T-helper 1 cell (primary cell): ENCODE measurements at regions not wholly inside any gene's neighbourhood (a gene's known extent, or its start where the extent isn't known, plus 50 kb on each side); places are given as distances from the start of the nearest gene placed in this dataset.

ENCODE experiments used
- DNase-seq, 5 donors: peaks; one replicate each; pipeline ENCODE4 v3.0.0-alpha.2; 2012 to 2020

- DNase-seq, result no peak
Measured at GRCh38 chr16:80418517-80419355, 122.1 kb upstream of the DYNLRB2 start.

- DNase-seq, result no peak
Measured at GRCh38 chr16:80417706-80418271, 123.0 kb upstream of the DYNLRB2 start.

- DNase-seq, result no peak
Measured at GRCh38 chr16:80408014-80408413, 132.8 kb upstream of the DYNLRB2 start.

DNA sequence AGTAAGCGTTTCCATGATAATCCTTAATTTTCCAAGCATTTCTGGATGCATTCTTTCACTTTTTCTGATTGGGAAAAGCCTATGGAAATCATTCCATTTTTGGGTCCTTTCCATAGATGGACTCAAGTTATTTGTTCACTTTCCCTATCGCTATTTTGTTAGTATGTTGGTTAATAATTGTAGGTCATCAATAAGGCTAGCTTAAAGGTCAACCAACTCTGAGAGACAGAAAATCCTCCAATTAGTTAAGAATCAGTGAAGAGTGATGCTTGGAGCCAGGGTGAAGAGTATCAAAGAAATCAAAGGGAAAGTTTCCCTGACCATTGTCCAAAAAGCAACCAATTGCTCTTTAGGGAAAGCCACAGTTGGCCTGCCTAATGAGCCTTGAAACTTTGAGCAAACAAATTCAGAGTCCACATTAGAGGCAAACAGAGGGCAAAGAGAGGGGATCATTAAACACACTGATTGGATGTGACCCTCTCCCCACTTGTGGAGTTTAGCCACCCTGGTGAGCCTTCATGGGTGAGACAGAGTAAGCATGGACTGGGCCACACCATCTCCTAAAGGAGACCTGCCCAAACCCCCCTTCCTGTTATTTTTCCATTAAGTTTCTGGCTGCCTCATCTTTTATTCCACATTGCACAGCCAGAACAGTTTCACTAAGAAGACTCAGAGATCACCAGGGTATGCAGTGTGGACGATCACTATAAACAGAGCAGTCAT lies 133.4 kb upstream of the DYNLRB2 start:
- no peak for DNase-seq

DNA sequence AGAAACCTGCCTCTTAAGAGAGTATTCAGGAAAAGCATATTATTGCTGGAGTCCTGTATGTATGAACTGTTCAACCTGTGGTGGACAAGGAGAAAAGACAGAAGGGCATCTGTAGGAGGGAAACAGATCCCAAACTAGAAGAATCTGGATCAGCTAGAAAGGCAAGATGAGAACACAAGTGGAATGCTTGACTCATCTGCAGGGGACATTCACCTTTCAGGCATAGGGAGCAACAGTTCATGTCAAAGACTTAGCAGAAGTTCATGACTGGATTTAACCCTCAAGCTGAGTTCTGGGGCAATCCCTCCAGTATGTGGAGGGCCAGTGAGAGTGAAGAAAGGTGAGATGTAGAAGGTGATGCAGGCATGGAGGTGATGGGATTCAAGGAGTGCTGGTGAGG lies 135.9 kb upstream of the DYNLRB2 start:
- DNase-seq, result no peak

DNA sequence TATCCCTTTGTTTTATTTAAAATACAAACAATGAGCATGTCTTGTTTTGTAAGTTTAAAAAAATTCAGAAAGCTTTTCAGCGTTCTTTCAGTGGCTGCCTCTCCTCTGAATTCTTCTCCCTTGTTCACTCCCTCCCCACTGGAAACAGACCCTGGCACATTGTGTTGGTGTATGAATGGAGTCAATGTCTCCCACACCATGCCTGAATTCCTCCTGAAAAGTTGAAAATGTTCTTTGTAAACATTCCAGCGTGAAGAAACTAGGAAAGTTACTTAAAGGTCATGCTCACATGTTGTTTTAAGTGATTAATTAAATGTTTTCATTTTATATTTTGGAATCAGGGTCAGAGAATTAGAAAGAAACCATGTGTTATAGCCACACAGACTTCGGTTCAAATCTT lies 136.9 kb upstream of the DYNLRB2 start:
- no peak for DNase-seq

DNA sequence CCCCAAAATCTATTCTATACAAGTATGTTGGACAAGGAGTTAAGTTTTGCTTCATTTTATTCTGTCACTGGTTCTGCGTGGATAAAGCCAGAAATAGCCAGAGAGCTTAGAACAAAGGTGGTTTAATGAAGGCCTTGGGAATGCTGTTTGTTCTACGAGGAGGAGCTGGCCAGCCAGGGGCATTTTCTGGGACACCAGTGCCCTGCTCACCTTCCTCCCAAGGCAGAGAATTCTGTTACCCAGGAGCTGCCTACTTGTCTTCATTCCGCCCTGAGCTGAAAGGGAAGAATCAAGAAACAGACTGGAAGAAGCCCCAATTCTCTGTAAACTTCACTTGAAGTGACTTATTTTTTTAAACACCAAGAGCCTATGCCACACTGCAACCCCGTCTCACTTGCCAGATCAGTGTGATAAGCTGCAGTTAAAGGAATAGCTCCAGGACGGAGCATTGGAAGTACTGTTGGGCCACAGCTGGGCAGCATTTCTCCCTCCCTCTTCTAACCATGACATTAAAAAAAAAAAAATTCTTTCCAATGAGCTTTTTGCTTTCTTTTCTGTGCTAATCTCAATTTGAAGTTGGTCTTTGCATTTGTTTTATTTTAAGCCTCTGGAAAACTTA lies 149.8 kb upstream of the DYNLRB2 start:
- no peak for DNase-seq

DNA sequence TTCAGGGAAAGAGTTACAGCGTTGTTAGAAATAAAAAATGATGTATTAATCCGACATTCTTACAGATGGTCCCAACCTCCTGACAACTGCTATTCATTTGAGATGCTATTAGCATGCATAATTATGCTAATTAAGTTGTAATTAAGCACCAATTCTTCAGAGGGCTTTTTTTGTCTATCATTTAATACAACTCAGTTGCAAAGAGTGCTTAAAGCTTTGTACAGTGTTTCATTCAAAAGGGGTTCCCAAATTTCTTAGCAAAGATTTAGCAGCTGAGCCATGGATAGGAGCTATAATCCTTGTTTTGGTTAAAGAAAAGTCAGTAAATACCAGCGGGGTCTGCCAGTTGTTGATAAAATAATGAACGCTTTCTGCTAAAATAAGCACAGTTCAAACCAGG lies 150.7 kb upstream of the DYNLRB2 start:
- no peak for DNase-seq

DNA sequence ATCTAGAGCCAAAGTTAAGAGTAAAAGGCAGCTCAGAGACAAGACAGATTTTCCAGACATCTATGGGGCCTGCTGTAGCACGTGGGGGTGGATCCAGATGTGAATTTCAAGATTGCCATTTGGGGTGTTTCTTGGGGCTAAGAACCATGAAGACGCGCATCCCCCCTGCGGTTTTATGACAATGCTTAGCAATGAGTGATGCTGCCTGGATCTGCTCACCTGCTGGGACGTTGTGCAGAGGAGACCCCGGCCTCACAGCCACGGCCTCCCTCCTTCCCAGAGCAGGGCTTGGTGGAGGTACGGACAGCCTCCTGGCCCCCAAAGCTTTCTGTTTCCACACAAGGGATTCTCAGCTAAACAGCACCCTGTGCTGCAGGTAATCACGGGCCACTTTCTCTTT lies 151.5 kb upstream of the DYNLRB2 start:
- no peak for DNase-seq

GRCh38 chr16:80387318-80387921 lies 153.4 kb upstream of the DYNLRB2 start:
- no peak for DNase-seq

GRCh38 chr16:80384862-80385261 lies 155.9 kb upstream of the DYNLRB2 start:
- no peak for DNase-seq

DNA sequence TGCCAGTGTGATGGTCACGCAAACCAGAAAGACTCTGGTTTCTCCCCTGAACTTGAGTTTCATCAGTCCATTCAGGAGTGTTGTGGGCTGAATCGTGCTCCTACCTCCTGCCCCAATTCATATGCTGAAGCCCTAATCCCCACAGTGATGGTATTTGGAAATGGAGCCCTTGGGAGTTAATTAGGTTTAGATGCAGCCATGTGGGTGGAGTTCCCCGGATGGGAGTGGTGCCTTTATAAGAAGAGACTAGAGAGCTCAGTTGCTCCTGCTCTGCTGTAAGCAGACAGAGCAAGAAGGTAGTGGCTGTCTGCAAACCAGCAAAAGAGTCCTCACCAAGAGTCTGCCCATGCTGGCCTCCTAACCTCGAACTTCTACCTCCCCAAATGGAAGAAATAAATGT lies 160.3 kb upstream of the DYNLRB2 start:
- no peak for DNase-seq

DNA sequence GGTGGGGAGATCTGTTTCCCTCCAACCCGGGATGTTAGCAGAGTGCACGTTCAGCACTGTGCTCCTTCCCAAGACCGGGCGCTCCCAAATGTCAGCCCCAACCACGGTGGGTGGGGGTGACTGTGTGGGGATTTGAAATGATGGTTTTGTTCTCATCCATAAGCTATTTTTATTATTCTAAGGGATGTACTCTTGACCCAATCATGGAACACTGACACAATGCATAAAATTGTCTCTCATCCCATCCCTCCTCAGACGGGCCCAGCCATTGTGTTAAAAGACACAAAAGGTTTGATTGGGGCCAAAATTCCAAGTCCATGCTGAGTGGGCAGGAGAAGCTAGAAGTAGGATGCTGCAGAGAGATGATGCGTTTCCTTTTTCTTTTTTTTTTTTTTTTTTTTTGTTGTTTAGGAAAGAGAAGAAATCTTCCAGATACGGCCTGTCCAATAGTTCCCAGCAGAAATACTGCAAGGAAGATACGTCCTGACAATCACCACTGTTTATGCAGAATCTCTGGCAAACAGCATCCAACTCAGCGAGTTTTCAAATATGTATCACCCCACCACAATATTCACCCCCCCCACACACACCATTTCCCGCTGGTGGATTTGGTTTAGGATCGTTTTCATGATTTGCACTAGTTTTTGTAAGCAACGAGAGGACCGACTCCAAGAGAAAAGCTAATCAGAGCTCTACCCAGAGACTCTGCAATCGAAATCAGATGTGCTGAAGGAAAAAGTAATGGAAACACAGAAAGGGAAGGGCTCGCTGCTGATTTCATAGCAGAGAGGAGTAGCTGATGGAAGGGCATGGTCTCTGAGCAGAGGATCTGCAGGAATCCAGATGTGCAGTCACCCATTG lies 163.5 kb upstream of the DYNLRB2 start:
- no peak for DNase-seq

DNA sequence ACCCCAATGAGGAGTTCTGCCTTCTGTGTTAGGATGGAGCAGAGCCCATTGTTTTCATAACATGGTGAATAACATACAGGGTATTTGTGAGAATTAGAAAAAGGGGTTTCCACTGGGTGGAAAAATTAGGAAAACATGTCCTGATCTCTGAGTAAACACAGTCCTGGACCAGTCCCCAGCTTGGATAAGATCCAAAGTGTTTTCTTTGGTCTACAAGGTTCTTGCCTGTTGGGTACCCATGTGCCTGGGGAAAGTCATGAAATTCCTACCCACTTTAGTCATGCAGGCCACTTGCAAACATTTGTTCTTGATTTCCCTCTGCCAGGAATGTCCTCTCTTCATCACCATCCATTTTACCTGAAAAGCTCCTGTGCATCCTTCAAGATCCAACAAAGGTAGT lies 164.8 kb upstream of the DYNLRB2 start:
- no peak for DNase-seq

DNA sequence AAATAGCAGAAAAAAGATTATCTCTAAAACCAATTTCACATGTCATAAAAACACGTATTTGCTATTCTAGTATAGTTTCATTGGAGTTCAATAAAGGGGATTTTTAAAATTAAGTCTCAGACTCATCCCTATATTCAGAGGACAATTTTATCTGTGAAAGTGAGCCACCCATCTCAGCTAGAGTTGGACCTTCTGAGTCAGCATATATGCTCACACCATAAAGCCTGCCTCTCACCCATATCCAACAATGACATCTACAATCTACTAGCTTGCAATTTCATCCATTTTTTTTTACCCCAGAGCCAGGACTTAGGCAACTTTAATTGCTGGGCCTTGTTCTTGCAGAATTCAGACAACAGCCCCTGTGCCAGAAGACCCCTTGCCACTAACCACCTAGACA lies 165.3 kb upstream of the DYNLRB2 start:
- DNase-seq, result no peak

- no peak for DNase-seq
Measured at GRCh38 chr16:80372341-80372740, 168.5 kb upstream of the DYNLRB2 start.

DNA sequence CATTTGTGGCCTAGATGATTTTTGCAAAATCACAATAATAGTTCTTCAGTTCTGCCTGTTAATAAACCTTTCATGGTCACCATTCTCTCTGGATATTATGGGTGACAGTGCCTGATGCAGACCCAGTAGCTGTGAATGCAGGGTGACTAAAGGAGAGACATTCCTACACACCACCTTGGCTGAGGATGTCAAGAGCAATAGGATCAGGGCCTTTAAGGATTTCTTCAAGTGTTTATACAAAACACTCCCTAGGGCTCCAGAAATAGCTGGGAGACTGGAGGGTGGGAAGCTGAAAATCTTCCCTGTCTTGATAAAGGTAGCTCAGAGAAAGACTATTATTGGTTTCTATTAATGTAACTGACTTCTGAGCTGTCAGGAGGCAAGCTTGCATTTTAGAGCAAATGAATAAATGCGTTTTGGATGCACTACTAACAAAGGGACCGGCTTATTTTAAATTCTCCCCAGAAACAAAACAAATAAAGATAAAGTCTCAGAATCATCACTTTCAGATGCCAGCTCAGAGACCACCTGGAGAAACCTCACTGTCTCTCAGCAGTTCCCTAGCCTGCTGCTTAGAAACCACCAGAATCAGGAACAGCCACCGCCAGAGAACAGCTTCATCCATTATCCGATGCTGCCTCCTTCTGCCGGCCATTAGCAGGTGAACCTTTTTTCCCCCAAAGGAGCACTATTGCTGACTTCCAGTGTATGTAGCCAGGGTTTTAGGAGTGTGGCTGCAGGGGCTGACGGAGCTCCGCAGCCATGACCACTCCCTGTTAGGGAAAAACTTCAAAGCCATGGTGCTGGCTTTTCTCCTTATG lies 171.4 kb upstream of the DYNLRB2 start:
- DNase-seq, result no peak

GRCh38 chr16:80367037-80367658 lies 173.6 kb upstream of the DYNLRB2 start:
- no peak for DNase-seq

DNA sequence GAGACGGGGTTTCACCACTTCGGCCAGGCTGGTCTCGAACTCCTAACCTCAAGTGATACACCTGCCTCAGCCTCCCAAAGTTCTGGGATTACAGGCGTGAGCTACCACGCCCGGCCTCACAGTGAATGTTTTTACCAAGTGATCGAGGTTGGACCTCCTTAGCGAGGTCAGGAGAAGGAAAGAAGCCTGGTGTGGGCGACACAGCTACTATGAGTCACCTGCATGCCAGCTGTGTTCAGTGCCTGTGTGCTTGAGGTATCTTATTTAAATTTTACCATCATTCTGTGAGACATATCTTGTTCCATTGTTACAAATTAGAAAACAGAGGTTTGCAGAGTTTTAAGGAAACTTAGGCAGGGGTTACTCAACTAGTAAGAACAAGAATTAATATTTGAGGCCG lies 174.8 kb upstream of the DYNLRB2 start:
- no peak for DNase-seq

DNA sequence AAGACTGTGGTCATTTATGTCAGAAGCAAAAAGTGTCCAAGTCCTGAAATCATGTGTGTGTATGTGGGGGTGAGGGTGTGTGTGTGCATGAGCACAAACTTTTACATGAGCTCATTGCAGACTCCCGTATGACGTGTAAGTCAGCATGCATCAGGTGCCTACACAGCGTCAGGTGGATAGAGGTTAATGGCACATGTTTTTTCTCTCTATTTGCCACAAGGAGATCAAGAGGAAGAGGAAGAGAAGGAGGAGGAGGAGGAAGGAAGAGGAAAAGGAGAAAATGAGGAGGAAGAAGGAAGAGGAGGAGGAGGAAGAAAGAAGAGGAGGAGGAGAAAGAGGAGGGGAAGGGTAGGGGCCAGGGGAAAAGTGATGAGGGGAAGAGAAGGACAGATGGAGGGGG lies 178.0 kb upstream of the DYNLRB2 start:
- no peak for DNase-seq

DNA sequence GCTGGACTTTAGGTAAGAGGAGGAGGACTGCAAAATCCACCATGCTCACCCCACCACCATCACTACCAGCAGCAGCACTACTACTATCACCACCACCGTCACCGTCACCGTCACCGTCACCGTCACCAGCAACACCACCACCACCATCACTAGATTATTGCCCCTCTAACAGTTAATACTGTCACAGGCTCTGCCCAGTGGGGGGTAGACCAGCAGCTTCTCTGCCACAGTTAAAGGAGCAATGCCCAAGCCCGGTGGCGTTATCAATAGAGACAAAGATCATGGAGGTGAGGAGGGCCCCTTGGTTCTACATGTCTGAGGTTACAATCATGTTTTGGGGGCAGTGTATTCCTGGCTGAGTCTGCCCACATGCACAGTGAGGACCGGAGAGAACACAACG lies 184.4 kb upstream of the DYNLRB2 start:
- no peak for DNase-seq
